ENCODE measurements at regions not wholly inside any gene's neighbourhood (a gene's known extent, or its start where the extent isn't known, plus 50 kb on each side); places are given as distances from the start of the nearest gene placed in this dataset.

DNA sequence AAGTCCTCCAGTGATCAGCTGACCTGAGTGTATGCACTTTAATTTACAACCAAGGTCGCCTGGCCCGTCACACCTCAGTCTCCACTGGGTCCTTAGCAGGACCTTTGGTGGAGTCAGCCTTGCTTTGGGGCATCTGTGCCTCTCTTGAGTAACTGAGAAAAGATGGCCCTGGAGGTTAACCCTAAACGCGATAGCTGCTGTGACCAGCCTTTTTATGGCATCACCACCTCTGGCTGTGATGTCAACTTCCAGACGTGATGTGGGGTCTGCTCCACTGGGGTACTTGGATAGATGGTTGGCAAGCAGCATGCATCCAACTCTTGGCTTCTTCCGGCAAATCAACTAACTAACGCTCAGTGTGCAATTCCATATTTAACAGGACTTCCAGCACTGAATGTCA, 122.8 kb upstream of the RTL1 start:
- Histone ChIP-seq H3K9me1 (replicated peaks; ENCODE audit: control insufficient read depth, extremely low read depth, insufficient read depth, low read length) (no peaks in the 10 kb centered on the region), H3K9me3 (replicated peaks; ENCODE audit: control insufficient read depth, insufficient read depth, low read length) (no peaks in the 10 kb centered on the region), H3K4me1 (ENCODE audit: control insufficient read depth, extremely low read depth, insufficient read depth, low read length) (no peaks in the 10 kb centered on the region), H4K20me1 (replicated peaks; ENCODE audit: control insufficient read depth, extremely low read depth, insufficient read depth, low read length) (no peaks in the 10 kb centered on the region), H3K36me3 (ENCODE audit: control insufficient read depth in 2 of 2, extremely low read depth in 1 of 2, insufficient read depth in 2 of 2, low read length in 2 of 2) (peaks cover 5 to 26% of the 10 kb centered on the region in 2 experiments), H3K79me2 (ENCODE audit: control insufficient read depth, insufficient read depth, low read length) (no peaks in the 10 kb centered on the region), H3K27ac (ENCODE audit: insufficient read depth, low read depth, low read length) (no peak overlapping the region), H3K9ac (replicated peaks; ENCODE audit: extremely low read depth, insufficient read depth, low read length) (no peak overlapping the region), H3K27me3 (ENCODE audit: control insufficient read depth in 2 of 2, insufficient read depth in 2 of 2, low read length in 2 of 2) (no peaks in the 10 kb centered on the region), H2AFZ (ENCODE audit: low read depth, low read length) (no peak overlapping the region), H3K4me2 (ENCODE audit: insufficient read depth, low read length) (no peak overlapping the region), H3K4me3 (replicated peaks in 1 of 3; ENCODE audit: insufficient read depth in 1 of 3, low read depth in 1 of 3, low read length in 3 of 3) (no peak overlapping the region)
- BruUV-seq (replicated peaks) = no TSS peak
- TF ChIP-seq POLR2A (IDR thresholded peaks at IDR 0.05; ENCODE audit: low read depth, low read length) (no peak), EZH2 (IDR thresholded peaks at IDR 0.05; ENCODE audit: borderline replicate concordance, low read depth, low read length, severe bottlenecking) (no peak)
- FAIRE-seq = no peak
- dilution Hi-C loops (cut with MboI; ENCODE audit: extremely low pct_ligation_motif_present, low sequenced_read_pairs) (no loop called here), intact Hi-C loops (cut with micrococcal nuclease) (no loop called here)
- ChIA-PET CTCF (no interaction called here), POLR2A (no interaction called here)
- DNase-seq (ENCODE audit: low read depth, low spot score) = no peak

- FAIRE-seq (no peak), DNase-seq (ENCODE audit: low read depth, low spot score) (no peak)
- H3K9ac ChIP-seq (replicated peaks; ENCODE audit: extremely low read depth, insufficient read depth, low read length) = no peak overlapping the region
- no peak overlapping the region for H3K4me3 ChIP-seq (replicated peaks in 1 of 3; ENCODE audit: insufficient read depth in 1 of 3, low read depth in 1 of 3, low read length in 3 of 3)
- no peaks in the 10 kb centered on the region for H4K20me1 ChIP-seq (replicated peaks; ENCODE audit: control insufficient read depth, extremely low read depth, insufficient read depth, low read length)
- dilution Hi-C loops (cut with MboI; ENCODE audit: extremely low pct_ligation_motif_present, low sequenced_read_pairs) = no loop called here
- POLR2A ChIA-PET = no interaction called here
- no peaks in the 10 kb centered on the region for H3K27me3 ChIP-seq (ENCODE audit: control insufficient read depth in 2 of 2, insufficient read depth in 2 of 2, low read length in 2 of 2)
- BruUV-seq (replicated peaks) = no TSS peak
- no peak for TF ChIP-seq MAX (IDR thresholded peaks at IDR 0.05; ENCODE audit: insufficient read depth, insufficient read length)
- TF ChIP-seq GATA2 (IDR thresholded peaks at IDR 0.05; ENCODE audit: insufficient read depth, insufficient read length, low read depth, low read length) = no peak
- TF ChIP-seq MYC (IDR thresholded peaks at IDR 0.05; ENCODE audit: low read depth, low read length) = no peak
- no peak for TF ChIP-seq EZH2 (IDR thresholded peaks at IDR 0.05; ENCODE audit: borderline replicate concordance, low read depth, low read length, severe bottlenecking)
- TF ChIP-seq POLR2A (IDR thresholded peaks at IDR 0.05; ENCODE audit: low read depth, low read length) = no peak
- TF ChIP-seq FOS (IDR thresholded peaks at IDR 0.05; ENCODE audit: borderline replicate concordance, insufficient read depth, low read length) = no peak
- TF ChIP-seq, protein P1, sequence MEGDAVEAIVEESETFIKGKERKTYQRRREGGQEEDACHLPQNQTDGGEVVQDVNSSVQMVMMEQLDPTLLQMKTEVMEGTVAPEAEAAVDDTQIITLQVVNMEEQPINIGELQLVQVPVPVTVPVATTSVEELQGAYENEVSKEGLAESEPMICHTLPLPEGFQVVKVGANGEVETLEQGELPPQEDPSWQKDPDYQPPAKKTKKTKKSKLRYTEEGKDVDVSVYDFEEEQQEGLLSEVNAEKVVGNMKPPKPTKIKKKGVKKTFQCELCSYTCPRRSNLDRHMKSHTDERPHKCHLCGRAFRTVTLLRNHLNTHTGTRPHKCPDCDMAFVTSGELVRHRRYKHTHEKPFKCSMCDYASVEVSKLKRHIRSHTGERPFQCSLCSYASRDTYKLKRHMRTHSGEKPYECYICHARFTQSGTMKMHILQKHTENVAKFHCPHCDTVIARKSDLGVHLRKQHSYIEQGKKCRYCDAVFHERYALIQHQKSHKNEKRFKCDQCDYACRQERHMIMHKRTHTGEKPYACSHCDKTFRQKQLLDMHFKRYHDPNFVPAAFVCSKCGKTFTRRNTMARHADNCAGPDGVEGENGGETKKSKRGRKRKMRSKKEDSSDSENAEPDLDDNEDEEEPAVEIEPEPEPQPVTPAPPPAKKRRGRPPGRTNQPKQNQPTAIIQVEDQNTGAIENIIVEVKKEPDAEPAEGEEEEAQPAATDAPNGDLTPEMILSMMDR (IDR thresholded peaks at IDR 0.05; ENCODE audit: extremely low read depth in 1 of 2, insufficient read depth in 1 of 2, low read depth in 1 of 2, low read length in 2 of 2) = no peak
- no peak for TF ChIP-seq POLR2AphosphoS5 (IDR thresholded peaks at IDR 0.05; ENCODE audit: insufficient read depth, low read depth, low read length)
- TF ChIP-seq JUN (IDR thresholded peaks at IDR 0.05; ENCODE audit: borderline replicate concordance, insufficient read depth, insufficient read length, low read depth) = no peak
- H3K4me1 ChIP-seq (ENCODE audit: control insufficient read depth, extremely low read depth, insufficient read depth, low read length) = no peaks in the 10 kb centered on the region
- H3K27ac ChIP-seq (ENCODE audit: insufficient read depth, low read depth, low read length) = no peak overlapping the region
- H3K36me3 ChIP-seq (ENCODE audit: control insufficient read depth in 2 of 2, extremely low read depth in 1 of 2, insufficient read depth in 2 of 2, low read length in 2 of 2) = peaks cover 5 to 23% of the 10 kb centered on the region in 2 experiments
- H3K79me2 ChIP-seq (ENCODE audit: control insufficient read depth, insufficient read depth, low read length) = no peaks in the 10 kb centered on the region
- intact Hi-C loops (cut with micrococcal nuclease) = no loop called here
- H3K4me2 ChIP-seq (ENCODE audit: insufficient read depth, low read length) = no peak overlapping the region
- CTCF ChIA-PET = no interaction called here
- H3K9me1 ChIP-seq (replicated peaks; ENCODE audit: control insufficient read depth, extremely low read depth, insufficient read depth, low read length) = no peaks in the 10 kb centered on the region
- no peak overlapping the region for H2AFZ ChIP-seq (ENCODE audit: low read depth, low read length)
- no peaks in the 10 kb centered on the region for H3K9me3 ChIP-seq (replicated peaks; ENCODE audit: control insufficient read depth, insufficient read depth, low read length)
Observed at GRCh38 chr14:101027291-101027690, 123.8 kb upstream of the RTL1 start.

All from endothelial cell of umbilical vein (primary cell).